GM12872 (cell line): ENCODE measurements at regions not wholly inside any gene's neighbourhood (a gene's known extent, or its start where the extent isn't known, plus 50 kb on each side); places are given as distances from the start of the nearest gene placed in this dataset.

Experiments
- CTCF ChIP-seq: IDR thresholded peaks from 3 replicates; pipeline ENCODE4 v1.5.1; 2011; ENCODE audit warnings: low read depth, mild to moderate bottlenecking, low read length, moderate library complexity; ENCODE audit not compliant: insufficient read depth

- TF ChIP-seq CTCF = no peak
Observed at GRCh38 chr12:60704171-60704914, 1108.5 kb downstream of the SLC16A7 start.

GRCh38 chr12:60710246-60710645 lies 1114.4 kb downstream of the SLC16A7 start:
- TF ChIP-seq CTCF = no peak

- TF ChIP-seq CTCF = no peak
Observed at GRCh38 chr12:60714141-60714900, 1118.5 kb downstream of the SLC16A7 start.

GRCh38 chr12:60724475-60724874 lies 1128.6 kb downstream of the SLC16A7 start:
- TF ChIP-seq CTCF = no peak

GRCh38 chr12:60724984-60725383 lies 1129.2 kb downstream of the SLC16A7 start:
- no peak for TF ChIP-seq CTCF

- TF ChIP-seq CTCF = no peak
Observed at GRCh38 chr12:60752589-60752988, 1156.8 kb downstream of the SLC16A7 start.

GRCh38 chr12:60758224-60758623 lies 1162.4 kb downstream of the SLC16A7 start:
- no peak for TF ChIP-seq CTCF
